ENCODE measurements at regions not wholly inside any gene's neighbourhood (a gene's known extent, or its start where the extent isn't known, plus 50 kb on each side); places are given as distances from the start of the nearest gene placed in this dataset.

DNA sequence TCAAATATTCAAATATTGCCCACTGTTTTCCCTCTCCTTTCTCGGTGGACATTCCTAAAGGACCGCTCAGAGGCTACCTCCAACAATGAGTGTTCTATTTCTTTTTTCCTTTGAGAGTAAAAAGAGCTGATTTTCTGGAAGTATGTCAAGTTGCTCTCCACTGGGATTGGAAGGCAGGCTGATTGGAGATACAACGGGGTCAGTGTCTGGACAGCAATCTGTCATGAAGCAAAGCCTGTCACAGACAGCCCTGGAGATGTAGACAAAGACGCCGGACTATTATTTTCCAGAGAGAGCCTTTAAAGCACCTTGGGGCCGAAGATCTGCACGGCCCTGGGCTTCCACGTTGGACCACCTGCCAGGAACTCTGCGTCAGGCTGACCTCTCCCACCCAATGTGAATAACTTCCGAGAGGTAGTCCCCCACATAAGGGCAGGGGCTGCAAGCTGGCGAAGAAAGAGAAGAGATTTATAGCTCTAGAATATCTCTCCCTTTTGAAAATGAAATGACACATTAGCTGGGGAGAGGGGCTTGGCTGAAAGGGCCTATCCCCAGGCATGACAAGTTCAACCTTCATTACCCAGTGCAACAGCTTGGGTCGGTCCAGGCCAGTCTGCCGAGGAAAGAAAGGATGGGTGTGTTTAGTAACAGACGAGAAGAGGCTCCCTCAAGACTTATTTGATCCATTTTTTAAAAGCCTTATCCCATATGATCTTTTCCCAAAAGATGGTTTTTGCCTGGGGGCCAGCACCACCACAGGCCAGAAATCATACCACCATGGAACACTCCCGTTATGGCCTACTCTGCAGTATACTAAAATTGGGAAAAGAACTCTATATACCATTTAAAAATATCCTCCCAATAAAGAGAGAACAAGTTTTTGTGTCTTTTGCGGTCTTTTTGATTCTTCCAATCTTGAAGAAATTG lies 131.1 kb downstream of the OLIG3 start:
- no peak overlapping the region for H3K4me2 ChIP-seq (ENCODE audit: control insufficient read depth, insufficient read depth)
- no peaks in the 10 kb centered on the region for H3K27me3 ChIP-seq (replicated peaks in 1 of 2; ENCODE audit: control insufficient read depth in 2 of 2, insufficient read depth in 2 of 2, low read length in 1 of 2)
- 65% methylated on average over 16 of the region's 16 CpGs for WGBS (ENCODE audit: insufficient coverage, insufficient replicate concordance, low lambda C conversion rate, missing lambda C conversion rate)
- H3K9me3 ChIP-seq (replicated peaks; ENCODE audit: control insufficient read depth, insufficient read depth, low read length), result no peaks in the 10 kb centered on the region
- H2AFZ ChIP-seq (ENCODE audit: control insufficient read depth, low read depth, low read length), result no peak overlapping the region
- H3K4me1 ChIP-seq (ENCODE audit: control insufficient read depth, insufficient read depth, low read length), result no peaks in the 10 kb centered on the region
- H3K4me3 ChIP-seq, result no peak overlapping the region
- RAD21 ChIA-PET (ENCODE audit: unreplicated experiment), result interaction anchor here (0.7 kb wide), 1 partner anchor 12 kb away, joined by 3 read pairs; no protein-coding TSS in a partner anchor
- POLR2A ChIA-PET, result no interaction called here
- TF ChIP-seq, protein P1, sequence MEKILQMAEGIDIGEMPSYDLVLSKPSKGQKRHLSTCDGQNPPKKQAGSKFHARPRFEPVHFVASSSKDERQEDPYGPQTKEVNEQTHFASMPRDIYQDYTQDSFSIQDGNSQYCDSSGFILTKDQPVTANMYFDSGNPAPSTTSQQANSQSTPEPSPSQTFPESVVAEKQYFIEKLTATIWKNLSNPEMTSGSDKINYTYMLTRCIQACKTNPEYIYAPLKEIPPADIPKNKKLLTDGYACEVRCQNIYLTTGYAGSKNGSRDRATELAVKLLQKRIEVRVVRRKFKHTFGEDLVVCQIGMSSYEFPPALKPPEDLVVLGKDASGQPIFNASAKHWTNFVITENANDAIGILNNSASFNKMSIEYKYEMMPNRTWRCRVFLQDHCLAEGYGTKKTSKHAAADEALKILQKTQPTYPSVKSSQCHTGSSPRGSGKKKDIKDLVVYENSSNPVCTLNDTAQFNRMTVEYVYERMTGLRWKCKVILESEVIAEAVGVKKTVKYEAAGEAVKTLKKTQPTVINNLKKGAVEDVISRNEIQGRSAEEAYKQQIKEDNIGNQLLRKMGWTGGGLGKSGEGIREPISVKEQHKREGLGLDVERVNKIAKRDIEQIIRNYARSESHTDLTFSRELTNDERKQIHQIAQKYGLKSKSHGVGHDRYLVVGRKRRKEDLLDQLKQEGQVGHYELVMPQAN (conservative IDR thresholded peaks at IDR 0.05), result no peak
- no peak for TF ChIP-seq ZNF622 (IDR thresholded peaks at IDR 0.05)
- TF ChIP-seq, protein P2, sequence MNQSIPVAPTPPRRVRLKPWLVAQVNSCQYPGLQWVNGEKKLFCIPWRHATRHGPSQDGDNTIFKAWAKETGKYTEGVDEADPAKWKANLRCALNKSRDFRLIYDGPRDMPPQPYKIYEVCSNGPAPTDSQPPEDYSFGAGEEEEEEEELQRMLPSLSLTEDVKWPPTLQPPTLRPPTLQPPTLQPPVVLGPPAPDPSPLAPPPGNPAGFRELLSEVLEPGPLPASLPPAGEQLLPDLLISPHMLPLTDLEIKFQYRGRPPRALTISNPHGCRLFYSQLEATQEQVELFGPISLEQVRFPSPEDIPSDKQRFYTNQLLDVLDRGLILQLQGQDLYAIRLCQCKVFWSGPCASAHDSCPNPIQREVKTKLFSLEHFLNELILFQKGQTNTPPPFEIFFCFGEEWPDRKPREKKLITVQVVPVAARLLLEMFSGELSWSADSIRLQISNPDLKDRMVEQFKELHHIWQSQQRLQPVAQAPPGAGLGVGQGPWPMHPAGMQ (IDR thresholded peaks at IDR 0.05; ENCODE audit: borderline replicate concordance), result no peak
- TF ChIP-seq YBX1 (IDR thresholded peaks at IDR 0.05), result no peak
- no peak for TF ChIP-seq HDGF (IDR thresholded peaks at IDR 0.05)
- no peak for TF ChIP-seq MEF2A (IDR thresholded peaks at IDR 0.05; ENCODE audit: insufficient read depth, low read depth, low read length)
- no peak for TF ChIP-seq ATF7 (IDR thresholded peaks at IDR 0.05; ENCODE audit: low read depth)
- TF ChIP-seq PAX8 (IDR thresholded peaks at IDR 0.05), result no peak
- no peaks in the 10 kb centered on the region for H3K79me2 ChIP-seq (ENCODE audit: control insufficient read depth, insufficient read depth, low read length)
- no peak overlapping the region for H3K27ac ChIP-seq (ENCODE audit: control insufficient read depth, insufficient read depth)
- DNase-seq (ENCODE audit: low read depth, low spot score), result no peak
- no peaks in the 10 kb centered on the region for H4K20me1 ChIP-seq (ENCODE audit: control insufficient read depth, insufficient read depth)
- CTCF ChIA-PET, result interaction anchor here (1.1 to 1.6 kb wide), 3 partner anchors 9 to 69 kb away, joined by 3 to 5 read pairs (median 4); no protein-coding TSS in a partner anchor
- ATAC-seq, result no peak
- intact Hi-C loops (cut with micrococcal nuclease; ENCODE audit: unreplicated experiment), result no loop called here
- FAIRE-seq, result no peak
- SMC1A ChIA-PET (ENCODE audit: uncharacterized antibody, unreplicated experiment), result interaction anchor here (1.1 to 1.6 kb wide), 2 partner anchors 12 to 53 kb away, joined by 3 to 6 read pairs; no protein-coding TSS in a partner anchor
- no TSS peak for BruUV-seq (replicated peaks)
- no peak overlapping the region for H3K9ac ChIP-seq (ENCODE audit: control insufficient read depth, insufficient read depth, low read length)
- no peaks in the 10 kb centered on the region for H3K36me3 ChIP-seq (ENCODE audit: control insufficient read depth in 2 of 2, insufficient read depth in 2 of 2, low read length in 1 of 2)
- in situ Hi-C loops (cut with MboI), result no loop called here

Data from GM12878 (cell line).